ENCODE measurements at regions not wholly inside any gene's neighbourhood (a gene's known extent, or its start where the extent isn't known, plus 50 kb on each side); places are given as distances from the start of the nearest gene placed in this dataset.

- H3K27ac ChIP-seq (replicated peaks): no peak overlapping the region
- H3K4me3 ChIP-seq (replicated peaks; ENCODE audit: insufficient read depth, low read length): no peak overlapping the region
- no peak for DNase-seq (ENCODE audit: low read depth in 1 of 2, low spot score in 1 of 2)
- H3K27me3 ChIP-seq (ENCODE audit: insufficient read depth, poor library complexity, severe bottlenecking): peaks cover 3% of the 10 kb centered on the region
- TF ChIP-seq, protein P1, sequence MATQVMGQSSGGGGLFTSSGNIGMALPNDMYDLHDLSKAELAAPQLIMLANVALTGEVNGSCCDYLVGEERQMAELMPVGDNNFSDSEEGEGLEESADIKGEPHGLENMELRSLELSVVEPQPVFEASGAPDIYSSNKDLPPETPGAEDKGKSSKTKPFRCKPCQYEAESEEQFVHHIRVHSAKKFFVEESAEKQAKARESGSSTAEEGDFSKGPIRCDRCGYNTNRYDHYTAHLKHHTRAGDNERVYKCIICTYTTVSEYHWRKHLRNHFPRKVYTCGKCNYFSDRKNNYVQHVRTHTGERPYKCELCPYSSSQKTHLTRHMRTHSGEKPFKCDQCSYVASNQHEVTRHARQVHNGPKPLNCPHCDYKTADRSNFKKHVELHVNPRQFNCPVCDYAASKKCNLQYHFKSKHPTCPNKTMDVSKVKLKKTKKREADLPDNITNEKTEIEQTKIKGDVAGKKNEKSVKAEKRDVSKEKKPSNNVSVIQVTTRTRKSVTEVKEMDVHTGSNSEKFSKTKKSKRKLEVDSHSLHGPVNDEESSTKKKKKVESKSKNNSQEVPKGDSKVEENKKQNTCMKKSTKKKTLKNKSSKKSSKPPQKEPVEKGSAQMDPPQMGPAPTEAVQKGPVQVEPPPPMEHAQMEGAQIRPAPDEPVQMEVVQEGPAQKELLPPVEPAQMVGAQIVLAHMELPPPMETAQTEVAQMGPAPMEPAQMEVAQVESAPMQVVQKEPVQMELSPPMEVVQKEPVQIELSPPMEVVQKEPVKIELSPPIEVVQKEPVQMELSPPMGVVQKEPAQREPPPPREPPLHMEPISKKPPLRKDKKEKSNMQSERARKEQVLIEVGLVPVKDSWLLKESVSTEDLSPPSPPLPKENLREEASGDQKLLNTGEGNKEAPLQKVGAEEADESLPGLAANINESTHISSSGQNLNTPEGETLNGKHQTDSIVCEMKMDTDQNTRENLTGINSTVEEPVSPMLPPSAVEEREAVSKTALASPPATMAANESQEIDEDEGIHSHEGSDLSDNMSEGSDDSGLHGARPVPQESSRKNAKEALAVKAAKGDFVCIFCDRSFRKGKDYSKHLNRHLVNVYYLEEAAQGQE (IDR thresholded peaks at IDR 0.05; ENCODE audit: insufficient replicate concordance, low read depth): no peak
- TF ChIP-seq, protein P2, sequence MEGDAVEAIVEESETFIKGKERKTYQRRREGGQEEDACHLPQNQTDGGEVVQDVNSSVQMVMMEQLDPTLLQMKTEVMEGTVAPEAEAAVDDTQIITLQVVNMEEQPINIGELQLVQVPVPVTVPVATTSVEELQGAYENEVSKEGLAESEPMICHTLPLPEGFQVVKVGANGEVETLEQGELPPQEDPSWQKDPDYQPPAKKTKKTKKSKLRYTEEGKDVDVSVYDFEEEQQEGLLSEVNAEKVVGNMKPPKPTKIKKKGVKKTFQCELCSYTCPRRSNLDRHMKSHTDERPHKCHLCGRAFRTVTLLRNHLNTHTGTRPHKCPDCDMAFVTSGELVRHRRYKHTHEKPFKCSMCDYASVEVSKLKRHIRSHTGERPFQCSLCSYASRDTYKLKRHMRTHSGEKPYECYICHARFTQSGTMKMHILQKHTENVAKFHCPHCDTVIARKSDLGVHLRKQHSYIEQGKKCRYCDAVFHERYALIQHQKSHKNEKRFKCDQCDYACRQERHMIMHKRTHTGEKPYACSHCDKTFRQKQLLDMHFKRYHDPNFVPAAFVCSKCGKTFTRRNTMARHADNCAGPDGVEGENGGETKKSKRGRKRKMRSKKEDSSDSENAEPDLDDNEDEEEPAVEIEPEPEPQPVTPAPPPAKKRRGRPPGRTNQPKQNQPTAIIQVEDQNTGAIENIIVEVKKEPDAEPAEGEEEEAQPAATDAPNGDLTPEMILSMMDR (IDR thresholded peaks at IDR 0.05; ENCODE audit: insufficient read depth, low read length): no peak
- no peak for TF ChIP-seq POLR2AphosphoS5 (IDR thresholded peaks at IDR 0.05; ENCODE audit: low read depth)
- TF ChIP-seq GABPA (IDR thresholded peaks at IDR 0.05; ENCODE audit: low read depth): no peak
- no peak for TF ChIP-seq SPI1 (IDR thresholded peaks at IDR 0.05; ENCODE audit: borderline replicate concordance, low read depth)
These were observed 1253.0 kb downstream of the PCDH17 start for GRCh38 chr13:58884353-58885209.

GRCh38 chr13:58889474-58889873 lies 1257.9 kb downstream of the PCDH17 start:
- no peaks in the 10 kb centered on the region for H3K27me3 ChIP-seq (ENCODE audit: insufficient read depth, poor library complexity, severe bottlenecking)
- no peak overlapping the region for H3K4me3 ChIP-seq (replicated peaks; ENCODE audit: insufficient read depth, low read length)
- no peak overlapping the region for H3K27ac ChIP-seq (replicated peaks)
- DNase-seq (ENCODE audit: low read depth in 1 of 2, low spot score in 1 of 2): no peak
- TF ChIP-seq, protein P2 (IDR thresholded peaks at IDR 0.05; ENCODE audit: insufficient read depth, low read length): no peak
- TF ChIP-seq, protein P1 (IDR thresholded peaks at IDR 0.05; ENCODE audit: insufficient replicate concordance, low read depth): no peak
- TF ChIP-seq GABPA (IDR thresholded peaks at IDR 0.05; ENCODE audit: low read depth) (no peak), POLR2AphosphoS5 (IDR thresholded peaks at IDR 0.05; ENCODE audit: low read depth) (no peak), SPI1 (IDR thresholded peaks at IDR 0.05; ENCODE audit: borderline replicate concordance, low read depth) (no peak)

- TF ChIP-seq GABPA (IDR thresholded peaks at IDR 0.05; ENCODE audit: low read depth): no peak
- TF ChIP-seq SPI1 (IDR thresholded peaks at IDR 0.05; ENCODE audit: borderline replicate concordance, low read depth): no peak
- TF ChIP-seq, protein P1 (IDR thresholded peaks at IDR 0.05; ENCODE audit: insufficient replicate concordance, low read depth): no peak
- TF ChIP-seq POLR2AphosphoS5 (IDR thresholded peaks at IDR 0.05; ENCODE audit: low read depth): no peak
- H3K4me3 ChIP-seq (replicated peaks; ENCODE audit: insufficient read depth, low read length): no peak overlapping the region
- H3K27ac ChIP-seq (replicated peaks): no peak overlapping the region
- no peaks in the 10 kb centered on the region for H3K27me3 ChIP-seq (ENCODE audit: insufficient read depth, poor library complexity, severe bottlenecking)
- DNase-seq (ENCODE audit: low read depth in 1 of 2, low spot score in 1 of 2): no peak
These were observed 1261.9 kb downstream of the PCDH17 start for GRCh38 chr13:58893396-58893795.

All from HL-60 (cell line).